GM21360 (cell line): ENCODE measurements at regions not wholly inside any gene's neighbourhood (a gene's known extent, or its start where the extent isn't known, plus 50 kb on each side); places are given as distances from the start of the nearest gene placed in this dataset.
"Not testable (repeated sequence)": the region's sequence is repeated elsewhere in the genome, so short reads cannot be mapped to it uniquely, and the experiment has no call there.

ENCODE experiments used
- ATAC-seq: cut with Tn5 transposase; IDR thresholded peaks from one replicate; pipeline ENCODE4 v1.9.1; 2021; ENCODE audit warnings: mild to moderate bottlenecking, moderate library complexity; ENCODE audit not compliant: unreplicated experiment

DNA sequence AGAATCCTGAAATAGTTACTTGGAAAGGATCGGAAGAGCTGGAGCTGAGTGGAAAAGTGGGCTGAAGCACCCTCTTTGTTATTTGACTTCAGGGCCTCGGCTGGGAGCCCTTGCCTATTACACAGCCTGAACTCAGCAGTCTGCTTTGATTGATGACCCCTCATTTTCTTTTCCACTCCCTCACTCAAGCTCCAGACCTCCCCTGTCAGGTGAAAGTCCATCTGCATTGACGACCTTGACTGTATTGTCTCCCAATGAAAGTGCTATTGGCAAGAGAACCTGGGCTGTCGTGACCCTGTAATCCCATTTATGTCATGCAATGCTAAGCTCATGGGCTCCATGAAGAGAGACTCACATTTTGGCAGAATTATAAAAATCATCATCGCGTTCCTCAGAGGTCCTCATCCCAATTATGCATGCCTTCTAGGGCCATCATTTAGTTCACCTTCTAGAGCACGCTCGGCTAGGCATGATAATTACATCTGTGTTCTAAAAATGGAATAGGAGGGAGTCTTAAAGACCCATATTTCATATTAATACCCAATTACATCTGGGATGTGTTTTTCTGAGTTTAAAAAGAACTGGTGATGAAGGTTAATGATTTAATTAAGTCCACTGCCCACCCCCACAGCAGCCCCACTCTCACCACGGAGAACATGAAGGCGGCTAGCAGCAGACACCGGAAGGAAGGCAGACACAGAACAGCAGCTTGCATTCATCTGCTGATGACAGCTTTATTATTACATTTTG, 472.5 kb downstream of the PID1 start:
- no peak for ATAC-seq

DNA sequence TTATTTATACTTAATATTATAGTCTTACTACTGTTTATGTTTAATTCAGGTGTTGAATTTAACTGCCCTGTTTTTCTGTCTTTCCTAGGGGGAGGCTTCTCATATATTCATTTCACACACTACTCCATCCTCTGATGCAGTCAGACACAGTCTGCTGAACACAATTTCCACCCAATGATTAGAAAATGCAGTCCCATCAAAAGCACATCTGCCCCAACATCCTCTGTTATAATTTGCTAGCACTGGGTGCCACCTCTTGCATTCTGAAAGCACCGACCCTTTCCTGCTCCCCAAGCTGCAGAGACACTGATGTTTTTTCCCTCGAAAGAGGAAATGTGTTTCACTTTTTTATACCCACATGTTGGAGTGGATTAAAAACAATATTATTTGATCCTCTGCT, 474.7 kb downstream of the PID1 start:
- ATAC-seq = no peak

DNA sequence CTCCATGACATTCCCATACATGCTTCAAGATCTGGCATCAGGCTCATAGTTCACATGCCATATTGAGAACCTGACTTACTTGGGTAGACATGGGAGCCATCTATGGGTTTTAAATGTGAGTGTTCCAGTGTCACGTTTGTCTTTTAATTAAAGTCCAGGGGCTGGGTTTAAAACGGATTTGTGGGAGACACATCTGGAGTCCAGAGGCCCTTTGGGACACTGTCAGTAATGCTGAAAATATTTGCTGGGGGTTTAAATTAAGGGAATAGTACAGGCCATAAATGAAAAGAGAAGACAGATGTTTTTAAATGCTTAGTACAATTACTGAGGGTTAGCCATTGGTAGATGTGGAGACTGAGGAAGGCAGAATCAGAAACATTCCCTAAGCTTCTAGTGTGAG, 478.0 kb downstream of the PID1 start:
- no peak for ATAC-seq

DNA sequence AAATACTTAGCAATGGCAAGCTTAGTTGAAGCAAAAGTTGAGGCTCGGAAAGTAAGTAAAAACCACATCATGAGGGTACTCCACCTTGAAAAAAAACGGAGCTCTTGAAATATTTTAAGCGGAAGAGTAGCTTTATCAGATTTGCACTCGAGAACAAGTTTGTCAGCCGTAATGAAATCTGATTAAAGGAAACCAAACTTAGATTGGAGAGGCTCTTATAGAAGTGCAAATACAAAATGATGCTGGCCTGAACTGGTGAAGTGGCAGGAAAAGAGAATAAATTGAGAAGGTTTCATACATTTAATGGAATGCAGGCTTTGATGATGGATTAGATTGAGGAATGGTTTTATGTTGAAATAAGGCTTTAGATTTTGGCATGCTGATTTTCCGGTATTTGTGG, 484.2 kb downstream of the PID1 start:
- no peak for ATAC-seq

DNA sequence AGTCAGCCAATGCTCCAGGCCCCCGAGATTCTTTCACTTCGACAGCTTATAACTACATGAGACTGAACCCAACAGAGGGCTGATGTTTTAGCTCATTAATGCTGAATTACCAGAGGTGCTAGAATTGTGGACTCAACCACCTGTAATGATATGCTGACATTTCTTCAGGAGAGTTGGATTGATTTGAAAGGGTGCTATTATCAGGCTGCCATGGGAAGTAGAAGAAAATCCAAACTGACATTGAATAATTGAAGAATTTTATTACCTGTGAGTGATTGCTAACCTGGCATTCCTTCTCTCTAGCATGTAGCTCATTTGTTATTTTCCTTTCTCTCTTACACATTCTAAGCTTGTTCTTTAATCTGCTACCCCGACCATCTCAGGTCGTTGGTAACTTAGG, 488.8 kb downstream of the PID1 start:
- no peak for ATAC-seq

DNA sequence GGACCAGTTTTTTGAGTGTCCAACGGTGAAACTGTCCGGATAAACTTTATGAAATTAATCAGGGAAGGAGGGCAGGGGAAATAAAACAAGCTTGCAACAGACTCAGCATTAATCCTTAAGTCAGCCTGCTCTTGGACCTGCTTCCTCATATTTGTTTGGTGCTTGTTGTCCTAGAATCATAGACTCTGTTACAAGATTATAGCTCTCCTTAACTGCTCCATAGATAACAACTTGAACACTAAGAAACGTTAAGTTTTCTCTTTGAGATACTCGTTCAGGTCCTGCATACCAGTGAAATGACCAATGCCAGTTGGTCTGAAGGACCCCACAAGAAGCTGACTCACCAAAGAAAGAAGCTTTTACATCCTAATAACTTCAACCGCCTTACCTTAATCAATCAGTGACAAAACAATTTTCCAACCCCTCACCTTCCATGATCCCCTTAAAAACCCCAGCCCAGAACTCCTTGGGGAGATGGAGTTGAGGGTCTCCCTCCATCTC, 493.2 kb downstream of the PID1 start:
- no peak for ATAC-seq

DNA sequence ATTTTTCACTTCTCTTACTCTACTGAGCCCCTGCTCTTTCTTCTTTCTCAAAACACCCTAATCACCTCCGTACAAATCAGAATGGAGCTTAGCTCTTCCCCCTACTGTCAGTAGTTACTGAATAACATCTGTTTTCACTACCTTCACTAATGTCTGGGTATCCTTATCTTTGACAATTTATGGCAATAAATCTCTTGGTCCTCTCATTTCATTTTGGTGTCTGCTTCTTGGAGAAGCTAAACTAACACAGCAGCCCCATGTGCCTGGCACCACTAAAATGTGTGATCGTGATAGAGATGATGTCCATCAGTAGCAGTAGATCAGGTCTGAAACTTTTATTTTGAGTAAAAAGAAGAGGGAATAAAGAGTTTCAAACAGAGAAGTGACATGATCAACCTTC, 496.5 kb downstream of the PID1 start:
- ATAC-seq = no peak

DNA sequence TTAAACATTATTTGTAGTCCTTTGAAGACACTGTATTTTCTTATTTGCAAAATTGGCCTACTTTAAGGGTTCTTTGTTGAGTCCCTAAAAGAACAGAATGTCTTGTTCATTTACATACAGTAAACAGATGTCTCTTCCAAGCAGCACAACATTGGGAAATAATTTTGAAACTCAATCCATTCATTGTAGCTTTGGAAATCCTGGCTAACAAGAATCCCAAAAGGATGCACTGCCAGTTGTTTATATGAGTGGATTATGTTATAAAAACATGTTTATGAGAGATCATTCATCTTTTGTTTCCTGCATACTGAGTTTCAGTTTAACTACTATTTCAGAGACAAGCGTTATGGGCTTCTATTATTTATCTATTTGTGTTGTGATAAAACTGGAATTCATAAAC, 499.3 kb downstream of the PID1 start:
- no peak for ATAC-seq

DNA sequence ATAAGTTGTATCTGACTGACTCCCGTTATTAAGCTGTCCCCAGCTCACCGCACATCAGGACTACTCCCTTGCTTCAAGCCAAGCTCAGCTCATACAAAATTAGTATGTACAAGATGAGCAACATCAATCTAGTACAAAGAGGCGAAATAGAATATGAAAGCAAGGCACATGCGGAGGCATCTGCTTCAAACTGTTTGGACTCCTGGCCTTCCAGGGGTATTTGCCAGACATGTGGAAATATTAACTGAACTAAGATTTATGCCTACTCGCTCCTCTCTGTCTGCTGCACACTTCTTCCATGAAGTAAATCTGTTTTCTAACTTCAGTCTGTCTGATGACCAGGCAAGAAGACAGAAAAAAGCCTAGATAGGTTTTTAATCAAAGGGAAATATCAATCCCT, 499.8 kb downstream of the PID1 start:
- ATAC-seq = no peak

DNA sequence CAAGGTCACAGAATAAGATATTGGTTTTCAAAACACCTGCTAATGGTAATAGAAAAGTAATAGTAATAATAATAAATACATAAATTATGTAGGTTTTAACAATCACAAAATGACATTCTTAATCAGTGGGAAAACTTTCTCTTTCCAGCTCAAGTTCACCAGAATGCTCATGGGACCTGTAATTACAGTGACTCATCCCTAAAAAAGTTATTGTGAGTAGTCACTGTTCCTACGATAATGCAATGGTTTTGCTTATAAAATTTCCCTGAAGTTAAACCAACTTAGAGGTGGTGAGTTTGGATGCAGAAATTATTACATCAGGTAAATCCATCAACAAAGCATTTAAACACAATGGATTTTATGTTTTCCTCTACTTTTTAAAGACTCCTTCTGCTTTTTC, 502.3 kb downstream of the PID1 start:
- no peak for ATAC-seq

DNA sequence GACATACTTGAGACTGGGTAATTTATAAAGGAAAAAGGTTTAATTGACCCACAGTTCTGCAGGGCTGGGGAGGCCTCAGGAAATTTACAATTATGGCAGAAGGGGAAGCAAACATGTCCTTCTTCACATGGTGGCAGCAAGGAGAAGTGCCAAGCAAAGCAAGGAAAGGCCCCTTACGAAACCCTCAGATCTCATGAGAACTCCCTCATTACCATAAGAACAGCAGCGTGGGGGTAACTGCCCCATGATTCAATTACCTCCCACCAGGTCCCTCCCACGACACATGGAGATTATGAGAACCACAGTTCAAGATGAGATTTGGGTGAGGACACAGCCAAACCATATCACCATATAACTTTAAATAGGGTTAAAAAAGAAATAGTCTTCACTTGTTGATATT, 502.9 kb downstream of the PID1 start:
- not testable (repeated sequence) for ATAC-seq

DNA sequence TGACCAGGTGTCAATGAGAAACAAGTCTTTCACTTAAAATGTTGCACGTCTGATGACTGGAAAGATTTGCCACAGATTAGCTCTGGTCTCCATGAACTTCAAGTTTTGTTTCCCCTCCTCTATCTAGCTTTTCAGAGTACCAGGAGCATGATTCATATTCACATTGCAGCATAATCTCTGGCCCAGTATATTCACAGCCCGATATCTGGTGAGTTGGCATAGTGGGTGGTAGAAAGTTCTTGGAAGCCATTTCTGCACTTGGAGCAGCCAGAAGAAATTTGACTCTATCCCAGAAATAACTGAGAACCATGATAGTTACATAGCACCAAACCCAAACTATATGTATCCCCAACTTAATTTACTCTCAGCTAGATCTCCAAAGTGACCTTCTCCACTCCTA, 503.9 kb downstream of the PID1 start:
- no peak for ATAC-seq

DNA sequence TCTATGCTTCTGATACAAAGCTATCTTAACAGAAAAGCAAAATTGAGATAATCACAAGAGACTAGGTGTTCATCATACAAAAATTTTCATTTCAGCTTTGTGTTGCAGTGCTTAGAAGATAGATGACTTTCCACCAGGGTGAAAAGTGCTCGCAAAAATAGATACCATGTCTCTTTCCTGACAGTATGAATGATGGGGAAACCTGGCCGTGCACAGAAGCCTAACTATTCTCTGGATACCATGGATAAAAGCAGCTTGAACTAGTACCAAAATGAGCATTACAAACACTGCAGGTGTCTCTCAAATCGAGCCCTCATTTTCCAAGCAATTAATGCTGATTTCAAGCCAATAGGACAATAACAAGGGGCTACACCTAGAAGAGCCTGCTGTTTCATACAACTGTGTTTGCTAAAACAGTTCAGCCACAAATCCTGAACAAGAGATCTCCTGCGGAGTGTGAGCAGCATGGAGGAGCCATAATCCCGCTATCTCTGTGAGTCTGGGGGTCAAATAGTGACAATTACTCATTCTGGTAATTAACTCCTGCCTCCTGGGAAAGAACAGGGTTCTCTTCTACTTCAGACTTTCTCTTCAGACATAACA, 507.6 kb downstream of the PID1 start:
- ATAC-seq = no peak

DNA sequence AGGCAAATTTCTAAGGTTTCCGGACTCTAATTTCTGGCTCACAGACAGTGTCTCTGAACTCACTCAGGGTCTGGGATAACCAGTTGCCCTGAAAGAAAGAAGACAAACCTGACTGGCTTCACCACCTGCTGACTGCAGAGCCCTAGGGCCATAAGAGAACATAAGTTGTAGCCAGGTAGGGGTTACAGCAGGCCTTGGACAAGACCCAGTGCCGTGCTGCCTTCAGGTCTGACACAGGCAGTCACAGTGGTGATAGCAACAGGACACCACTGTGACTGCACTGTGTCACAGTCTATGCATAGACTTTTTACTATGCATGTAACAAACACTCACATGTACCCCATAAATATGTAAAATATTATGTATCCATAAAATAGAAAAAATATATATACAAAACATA, 508.5 kb downstream of the PID1 start:
- ATAC-seq = no peak

DNA sequence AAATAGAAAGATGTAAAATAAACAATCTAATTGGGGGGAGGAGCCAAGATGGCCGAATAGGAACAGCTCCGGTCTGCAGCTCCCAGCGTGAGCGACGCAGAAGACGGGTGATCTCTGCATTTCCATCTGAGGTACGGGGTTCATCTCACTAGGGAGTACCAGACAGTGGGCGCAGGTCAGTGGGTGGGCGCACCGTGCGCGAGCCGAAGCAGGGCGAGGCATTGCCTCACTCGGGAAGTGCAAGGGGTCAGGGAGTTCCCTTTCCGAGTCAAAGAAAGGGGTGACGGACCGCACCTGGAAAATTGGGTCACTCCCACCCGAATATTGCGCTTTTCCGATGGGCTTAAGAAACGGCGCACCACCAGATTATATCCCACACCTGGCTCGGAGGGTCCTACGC, 515.4 kb downstream of the PID1 start:
- not testable (repeated sequence) for ATAC-seq

DNA sequence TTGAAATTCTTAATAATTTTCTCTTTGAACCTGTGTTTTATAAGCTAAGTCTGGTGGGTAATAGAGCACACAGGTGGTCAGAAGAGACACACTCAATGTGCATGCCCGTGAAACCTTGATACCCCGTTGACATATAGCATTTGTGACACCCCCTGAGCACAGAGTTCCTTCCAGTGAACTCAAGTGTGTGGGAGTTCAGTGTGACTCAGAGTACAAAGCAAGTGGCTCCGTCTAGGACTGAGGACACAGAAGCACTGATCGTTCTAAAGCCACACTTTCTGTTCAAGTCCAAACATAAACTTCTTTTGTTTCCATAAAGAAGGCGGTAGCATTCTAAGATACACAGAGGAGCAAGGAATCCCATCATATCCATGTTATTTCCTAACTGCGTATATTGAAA, 523.6 kb downstream of the PID1 start:
- ATAC-seq = no peak

DNA sequence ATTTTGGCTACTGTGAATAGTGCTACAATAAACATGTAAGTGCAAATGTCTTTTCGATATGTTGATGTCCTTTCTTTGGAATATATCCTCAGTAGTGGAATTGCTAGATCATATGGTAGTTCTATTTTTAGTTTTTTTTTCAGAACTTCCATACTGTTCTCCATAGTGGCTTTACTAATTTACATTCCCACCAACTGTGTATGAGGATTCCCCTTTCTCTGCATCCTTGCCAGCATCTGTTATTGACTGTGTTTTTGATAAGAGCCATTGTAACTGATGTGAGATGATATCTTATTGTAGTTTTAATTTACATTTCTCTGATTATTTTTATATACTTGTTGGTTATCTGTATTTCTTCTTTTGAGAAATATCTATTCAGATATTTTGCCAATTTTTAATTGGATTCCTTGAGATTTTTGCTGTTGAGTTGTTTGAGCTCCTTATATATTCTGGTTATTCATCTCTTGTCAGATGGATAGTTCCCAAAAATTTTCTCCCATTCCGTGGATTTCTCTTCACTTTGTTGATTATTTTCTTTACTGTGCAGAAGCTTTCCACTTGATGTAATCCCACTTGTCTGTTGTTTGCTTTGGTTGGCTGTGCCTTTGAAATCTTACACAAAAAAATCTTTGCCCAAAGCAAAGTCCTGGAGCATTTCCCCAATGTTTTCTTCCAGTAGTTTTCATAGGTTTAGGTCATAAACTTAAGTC, 532.3 kb downstream of the PID1 start:
- ATAC-seq = no peak

DNA sequence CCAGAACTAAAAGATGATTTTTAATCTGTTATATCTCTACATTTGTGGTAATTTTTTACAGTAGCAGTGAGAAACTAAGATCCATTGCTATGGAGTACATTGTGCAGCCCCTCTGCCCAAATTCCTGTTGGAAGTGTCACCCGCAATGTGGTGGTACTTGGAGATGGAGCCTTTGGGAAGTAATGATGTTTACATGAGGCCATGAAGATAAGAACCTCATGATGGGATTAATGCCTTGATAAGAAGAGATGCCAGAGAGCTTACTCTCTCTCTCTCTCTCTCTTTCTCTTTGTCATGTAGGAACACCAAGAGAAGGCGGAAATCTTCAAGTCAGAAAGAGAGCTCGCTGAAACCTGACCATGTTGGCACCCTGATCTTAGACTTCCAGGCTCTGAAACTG, 535.4 kb downstream of the PID1 start:
- no peak for ATAC-seq

DNA sequence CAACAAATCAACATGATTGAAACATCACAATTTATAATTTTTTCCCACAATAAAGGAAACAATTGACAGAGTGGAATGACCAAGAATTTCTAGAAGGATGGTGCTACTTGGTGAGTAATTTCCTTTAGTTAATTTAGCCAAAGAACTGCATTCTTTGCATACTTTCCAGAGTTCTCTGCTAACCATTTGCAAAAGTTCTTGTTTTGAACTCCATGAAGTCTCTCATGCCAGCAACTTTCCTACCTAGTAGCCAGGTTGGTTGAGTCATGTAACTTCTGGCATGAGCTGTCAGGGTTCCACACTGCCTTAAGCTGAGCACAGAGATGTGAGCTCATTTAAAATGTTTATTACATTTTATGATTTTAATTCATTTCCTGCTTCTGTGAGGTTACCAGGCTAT, 539.6 kb downstream of the PID1 start:
- no peak for ATAC-seq

DNA sequence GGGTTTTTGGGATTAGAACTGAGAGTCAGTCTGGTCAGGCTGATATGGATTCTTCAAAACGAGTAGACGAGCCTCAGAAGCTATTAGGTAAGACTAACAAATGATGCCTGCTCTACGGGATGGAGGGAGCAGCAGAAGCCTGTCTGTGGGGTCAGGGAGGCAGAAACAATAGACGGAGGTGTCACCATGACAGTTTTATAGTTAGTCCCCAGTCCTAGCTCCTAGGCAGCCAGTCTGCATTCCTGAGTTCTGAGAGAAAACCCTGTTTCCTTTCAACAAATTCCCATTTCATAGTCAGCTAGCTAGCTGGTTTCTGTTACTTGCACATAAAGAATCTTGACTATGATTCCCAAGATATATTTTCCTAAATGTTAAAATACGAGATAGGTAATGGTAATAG, 542.1 kb downstream of the PID1 start:
- no peak for ATAC-seq

DNA sequence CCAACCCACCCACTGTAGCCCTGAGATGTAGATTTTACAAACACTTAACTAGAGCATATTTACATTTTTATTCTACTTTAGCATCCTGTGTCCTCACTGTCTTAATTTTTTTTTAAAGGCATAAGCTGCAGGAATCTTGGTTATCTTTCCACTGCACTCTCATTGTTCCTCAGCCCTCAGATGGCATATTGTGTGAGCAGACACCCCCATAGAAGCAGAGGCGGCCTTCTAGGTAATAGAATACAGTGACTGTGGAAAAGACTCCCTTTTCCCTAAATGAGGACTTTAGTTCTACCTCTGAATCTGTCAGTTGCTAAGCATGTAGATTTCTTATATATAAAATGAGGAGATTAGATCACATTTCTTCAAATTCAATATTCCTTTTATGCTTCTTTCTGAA, 543.5 kb upstream of the SPHKAP start:
- ATAC-seq = no peak

DNA sequence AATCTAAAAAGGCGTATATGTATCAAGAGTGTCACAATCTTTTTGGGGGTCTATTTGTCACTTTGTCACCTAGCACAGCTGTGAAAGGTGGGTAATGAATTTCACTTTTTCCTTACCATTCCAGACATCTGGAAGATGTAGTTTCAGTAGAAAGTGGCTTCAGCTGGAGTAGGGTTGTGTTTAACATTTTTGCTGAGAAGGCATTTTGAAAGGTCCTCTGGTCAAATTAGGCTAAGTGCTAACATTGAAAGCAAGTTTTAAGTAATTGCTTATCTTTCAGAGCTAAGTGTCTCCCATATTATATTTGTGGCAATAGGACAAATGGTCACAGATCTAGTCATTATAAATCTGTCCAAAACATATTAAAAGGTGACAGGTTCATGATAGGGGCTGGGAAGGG, 542.1 kb upstream of the SPHKAP start:
- ATAC-seq = no peak
